Transverse colon (tissue), 4 donors: ENCODE measurements at regions not wholly inside any gene's neighbourhood (a gene's known extent, or its start where the extent isn't known, plus 50 kb on each side); places are given as distances from the start of the nearest gene placed in this dataset.

ENCODE experiments used
- POLR2AphosphoS5 ChIP-seq, 3 donors: sonication (generic); formaldehyde crosslinking; IDR thresholded peaks; one replicate each; pipeline ENCODE4 v1.6.1; 2016; ENCODE audit warnings: antibody characterized with exemption in 3 of 3
- TF ChIP-seq, protein P1 (sequence below), 5 experiments: fragments of 200-600 bp in 3 of 5; fragments of 450-650 bp in 2 of 5; sonication (generic) in 3 of 5; IDR thresholded peaks; 1 replicate in 2 of 5; 2 replicates in 3 of 5; pipeline ENCODE4 v1.5.1; 2016 to 2017; ENCODE audit warnings: antibody characterized with exemption in 5 of 5, inconsistent platforms in 3 of 5, mild to moderate bottlenecking in 2 of 5, moderate library complexity in 1 of 5

- TF ChIP-seq, protein P1, sequence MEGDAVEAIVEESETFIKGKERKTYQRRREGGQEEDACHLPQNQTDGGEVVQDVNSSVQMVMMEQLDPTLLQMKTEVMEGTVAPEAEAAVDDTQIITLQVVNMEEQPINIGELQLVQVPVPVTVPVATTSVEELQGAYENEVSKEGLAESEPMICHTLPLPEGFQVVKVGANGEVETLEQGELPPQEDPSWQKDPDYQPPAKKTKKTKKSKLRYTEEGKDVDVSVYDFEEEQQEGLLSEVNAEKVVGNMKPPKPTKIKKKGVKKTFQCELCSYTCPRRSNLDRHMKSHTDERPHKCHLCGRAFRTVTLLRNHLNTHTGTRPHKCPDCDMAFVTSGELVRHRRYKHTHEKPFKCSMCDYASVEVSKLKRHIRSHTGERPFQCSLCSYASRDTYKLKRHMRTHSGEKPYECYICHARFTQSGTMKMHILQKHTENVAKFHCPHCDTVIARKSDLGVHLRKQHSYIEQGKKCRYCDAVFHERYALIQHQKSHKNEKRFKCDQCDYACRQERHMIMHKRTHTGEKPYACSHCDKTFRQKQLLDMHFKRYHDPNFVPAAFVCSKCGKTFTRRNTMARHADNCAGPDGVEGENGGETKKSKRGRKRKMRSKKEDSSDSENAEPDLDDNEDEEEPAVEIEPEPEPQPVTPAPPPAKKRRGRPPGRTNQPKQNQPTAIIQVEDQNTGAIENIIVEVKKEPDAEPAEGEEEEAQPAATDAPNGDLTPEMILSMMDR (IDR thresholded peaks at IDR 0.05) = no peak
- TF ChIP-seq POLR2AphosphoS5 (IDR thresholded peaks at IDR 0.05) = no peak
Measured at GRCh38 chr13:92989301-92989700, 237.3 kb upstream of the GPC6 start.
